Loucy (cell line): ENCODE measurements at regions not wholly inside any gene's neighbourhood (a gene's known extent, or its start where the extent isn't known, plus 50 kb on each side); places are given as distances from the start of the nearest gene placed in this dataset.
"Not testable (repeated sequence)": the region's sequence is repeated elsewhere in the genome, so short reads cannot be mapped to it uniquely, and the experiment has no call there.

ENCODE experiments used
- EZH2phosphoT487 ChIP-seq: fragments of 200-600 bp; IDR thresholded peaks from 2 replicates; pipeline ENCODE4 v1.6.1; 2018; ENCODE audit warnings: antibody characterized with exemption, mild to moderate bottlenecking, moderate library complexity, borderline replicate concordance
- TF ChIP-seq, protein P1 (sequence below): fragments of 200-600 bp; sonication (generic); conservative IDR thresholded peaks from 2 replicates; pipeline ENCODE4 v1.5.1; 2014; ENCODE audit warnings: mild to moderate bottlenecking, antibody characterized with exemption, low read length

- TF ChIP-seq, protein P1, sequence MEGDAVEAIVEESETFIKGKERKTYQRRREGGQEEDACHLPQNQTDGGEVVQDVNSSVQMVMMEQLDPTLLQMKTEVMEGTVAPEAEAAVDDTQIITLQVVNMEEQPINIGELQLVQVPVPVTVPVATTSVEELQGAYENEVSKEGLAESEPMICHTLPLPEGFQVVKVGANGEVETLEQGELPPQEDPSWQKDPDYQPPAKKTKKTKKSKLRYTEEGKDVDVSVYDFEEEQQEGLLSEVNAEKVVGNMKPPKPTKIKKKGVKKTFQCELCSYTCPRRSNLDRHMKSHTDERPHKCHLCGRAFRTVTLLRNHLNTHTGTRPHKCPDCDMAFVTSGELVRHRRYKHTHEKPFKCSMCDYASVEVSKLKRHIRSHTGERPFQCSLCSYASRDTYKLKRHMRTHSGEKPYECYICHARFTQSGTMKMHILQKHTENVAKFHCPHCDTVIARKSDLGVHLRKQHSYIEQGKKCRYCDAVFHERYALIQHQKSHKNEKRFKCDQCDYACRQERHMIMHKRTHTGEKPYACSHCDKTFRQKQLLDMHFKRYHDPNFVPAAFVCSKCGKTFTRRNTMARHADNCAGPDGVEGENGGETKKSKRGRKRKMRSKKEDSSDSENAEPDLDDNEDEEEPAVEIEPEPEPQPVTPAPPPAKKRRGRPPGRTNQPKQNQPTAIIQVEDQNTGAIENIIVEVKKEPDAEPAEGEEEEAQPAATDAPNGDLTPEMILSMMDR = not testable (repeated sequence)
- TF ChIP-seq EZH2phosphoT487 = not testable (repeated sequence)
Measured at GRCh38 chr3:110889376-110889699, 182.3 kb upstream of the NECTIN3 start.
